ENCODE measurements at regions not wholly inside any gene's neighbourhood (a gene's known extent, or its start where the extent isn't known, plus 50 kb on each side); places are given as distances from the start of the nearest gene placed in this dataset.

DNA sequence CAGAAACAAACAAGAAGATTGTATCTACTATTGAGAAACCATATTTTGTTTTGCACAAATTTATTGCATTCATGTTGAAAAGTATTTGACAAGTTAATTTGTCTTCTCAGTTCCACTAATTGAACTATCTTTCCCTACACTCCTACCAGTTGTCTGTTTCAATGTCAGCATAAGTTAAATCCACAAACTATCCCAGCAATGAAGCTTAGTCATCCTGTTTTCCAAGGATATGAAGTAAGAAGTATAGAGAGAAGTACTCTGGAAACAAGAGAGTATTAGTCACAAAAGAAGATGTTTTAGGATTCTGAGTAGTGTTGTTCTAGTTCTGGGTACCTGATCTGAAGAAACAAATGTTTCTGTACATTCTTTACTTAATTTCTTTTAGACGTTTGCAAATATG, 261.6 kb upstream of the ZNF804A start:
- FAIRE-seq = no peak
- Histone ChIP-seq H3K9ac (ENCODE audit: insufficient read depth in 1 of 2, low read depth in 2 of 2, low read length in 2 of 2) (no peak overlapping the region), H3K36me3 (ENCODE audit: control insufficient read depth, insufficient read depth, low read length) (no peaks in the 10 kb centered on the region), H3K9me3 (replicated peaks; ENCODE audit: control insufficient read depth, insufficient read depth, low read depth, low read length) (no peaks in the 10 kb centered on the region), H3K4me2 (ENCODE audit: insufficient read depth, low read length) (no peak overlapping the region), H3K4me1 (replicated peaks in 1 of 2; ENCODE audit: control insufficient read depth in 2 of 2, insufficient read depth in 2 of 2, low read length in 2 of 2) (no peaks in the 10 kb centered on the region), H2AFZ (ENCODE audit: low read depth, low read length) (no peak overlapping the region), H3K27me3 (ENCODE audit: control insufficient read depth in 2 of 2, insufficient read depth in 2 of 2, low read length in 2 of 2) (no peaks in the 10 kb centered on the region), H3K27ac (ENCODE audit: extremely low read depth, low read depth, low read length) (no peak overlapping the region), H4K20me1 (replicated peaks; ENCODE audit: control insufficient read depth, insufficient read depth, low read length) (no peaks in the 10 kb centered on the region), H3K79me2 (ENCODE audit: control insufficient read depth, insufficient read depth, low read length) (no peaks in the 10 kb centered on the region), H3K9me1 (ENCODE audit: control insufficient read depth, insufficient read depth, low read length) (no peaks in the 10 kb centered on the region), H3K4me3 (no peak overlapping the region)
- no peak for ATAC-seq
- ChIA-PET CTCF (ENCODE audit: low intra/inter-chr PET ratio) (no interaction called here), POLR2A (no interaction called here)
- TF ChIP-seq NFE2L1 (tag; IDR thresholded peaks at IDR 0.05; ENCODE audit: borderline replicate concordance, low read depth) (no peak), THRA (IDR thresholded peaks at IDR 0.05) (no peak), ZBTB17 (CRISPR knock-in tag; IDR thresholded peaks at IDR 0.05) (no peak)
- TF ChIP-seq, protein P1, sequence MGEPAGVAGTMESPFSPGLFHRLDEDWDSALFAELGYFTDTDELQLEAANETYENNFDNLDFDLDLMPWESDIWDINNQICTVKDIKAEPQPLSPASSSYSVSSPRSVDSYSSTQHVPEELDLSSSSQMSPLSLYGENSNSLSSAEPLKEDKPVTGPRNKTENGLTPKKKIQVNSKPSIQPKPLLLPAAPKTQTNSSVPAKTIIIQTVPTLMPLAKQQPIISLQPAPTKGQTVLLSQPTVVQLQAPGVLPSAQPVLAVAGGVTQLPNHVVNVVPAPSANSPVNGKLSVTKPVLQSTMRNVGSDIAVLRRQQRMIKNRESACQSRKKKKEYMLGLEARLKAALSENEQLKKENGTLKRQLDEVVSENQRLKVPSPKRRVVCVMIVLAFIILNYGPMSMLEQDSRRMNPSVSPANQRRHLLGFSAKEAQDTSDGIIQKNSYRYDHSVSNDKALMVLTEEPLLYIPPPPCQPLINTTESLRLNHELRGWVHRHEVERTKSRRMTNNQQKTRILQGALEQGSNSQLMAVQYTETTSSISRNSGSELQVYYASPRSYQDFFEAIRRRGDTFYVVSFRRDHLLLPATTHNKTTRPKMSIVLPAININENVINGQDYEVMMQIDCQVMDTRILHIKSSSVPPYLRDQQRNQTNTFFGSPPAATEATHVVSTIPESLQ (CRISPR knock-in tag; IDR thresholded peaks at IDR 0.05) = no peak
- TF ChIP-seq, protein P2, sequence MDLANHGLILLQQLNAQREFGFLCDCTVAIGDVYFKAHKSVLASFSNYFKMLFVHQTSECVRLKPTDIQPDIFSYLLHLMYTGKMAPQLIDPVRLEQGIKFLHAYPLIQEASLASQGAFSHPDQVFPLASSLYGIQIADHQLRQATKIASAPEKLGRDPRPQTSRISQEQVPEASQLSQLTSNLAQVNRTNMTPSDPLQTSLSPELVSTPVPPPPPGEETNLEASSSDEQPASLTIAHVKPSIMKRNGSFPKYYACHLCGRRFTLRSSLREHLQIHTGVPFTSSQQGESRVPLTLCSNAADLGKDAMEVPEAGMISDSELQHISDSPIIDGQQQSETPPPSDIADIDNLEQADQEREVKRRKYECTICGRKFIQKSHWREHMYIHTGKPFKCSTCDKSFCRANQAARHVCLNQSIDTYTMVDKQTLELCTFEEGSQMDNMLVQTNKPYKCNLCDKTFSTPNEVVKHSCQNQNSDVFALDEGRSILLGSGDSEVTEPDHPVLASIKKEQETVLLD (IDR thresholded peaks at IDR 0.05) = no peak
- TF ChIP-seq, protein P3, sequence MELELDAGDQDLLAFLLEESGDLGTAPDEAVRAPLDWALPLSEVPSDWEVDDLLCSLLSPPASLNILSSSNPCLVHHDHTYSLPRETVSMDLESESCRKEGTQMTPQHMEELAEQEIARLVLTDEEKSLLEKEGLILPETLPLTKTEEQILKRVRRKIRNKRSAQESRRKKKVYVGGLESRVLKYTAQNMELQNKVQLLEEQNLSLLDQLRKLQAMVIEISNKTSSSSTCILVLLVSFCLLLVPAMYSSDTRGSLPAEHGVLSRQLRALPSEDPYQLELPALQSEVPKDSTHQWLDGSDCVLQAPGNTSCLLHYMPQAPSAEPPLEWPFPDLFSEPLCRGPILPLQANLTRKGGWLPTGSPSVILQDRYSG (tag; conservative IDR thresholded peaks at IDR 0.05; ENCODE audit: low read depth) = no peak
- intact Hi-C loops (cut with micrococcal nuclease) = no loop called here
- DNase-seq (ENCODE audit: extremely low read depth in 1 of 4, low spot score in 3 of 4) = no peak
- in situ Hi-C loops (cut with MboI) = no loop called here
- WGBS (ENCODE audit: insufficient coverage, low coverage, missing lambda C conversion rate) = 0% methylated on average over 1 of the region's 1 CpG
- no TSS peak for BruUV-seq (replicated peaks)
